Cardiac muscle cell (in vitro differentiated cells and primary cell): ENCODE measurements at regions not wholly inside any gene's neighbourhood (a gene's known extent, or its start where the extent isn't known, plus 50 kb on each side); places are given as distances from the start of the nearest gene placed in this dataset.

Experiments used
- DNase-seq, 2 donors: peaks; one replicate each; pipeline versions ENCODE4 v3.0.0 to v3.0.0-alpha.2; 2010 to 2017; ENCODE audit warnings: low read depth in 1 of 2, low spot score in 1 of 2
- H3K27ac ChIP-seq: fragments of 200-600 bp; sonication (generic); 2 replicates; pipeline ENCODE4 v1.5.1; 2016
- H3K27me3 ChIP-seq: fragments of 200-600 bp; sonication (generic); 2 replicates; pipeline ENCODE4 v1.6.0; 2016; ENCODE audit warnings: control low read depth
- H3K36me3 ChIP-seq: fragments of 200-600 bp; sonication (generic); 2 replicates; pipeline ENCODE4 v1.5.1; 2016; ENCODE audit warnings: control low read depth
- H3K4me1 ChIP-seq: fragments of 200-600 bp; sonication (generic); 2 replicates; pipeline ENCODE4 v1.8.1; 2017; ENCODE audit warnings: low read depth, mild to moderate bottlenecking, mixed run types
- H3K4me3 ChIP-seq: fragments of 200-600 bp; sonication (generic); 2 replicates; pipeline ENCODE4 v1.5.1; 2016; ENCODE audit warnings: mild to moderate bottlenecking
- H3K9me3 ChIP-seq: fragments of 200-600 bp; sonication (generic); 2 replicates; pipeline ENCODE4 v1.5.1; 2017; ENCODE audit warnings: low read depth, mild to moderate bottlenecking, control low read depth
- CTCF ChIP-seq: IDR thresholded peaks from 2 replicates; pipeline ENCODE4 v1.5.1; 2012; ENCODE audit warnings: low read depth, mild to moderate bottlenecking, low read length

GRCh38 chr2:224180810-224181209 is 141.7 kb upstream of the SERPINE2 start:
- no peak for TF ChIP-seq CTCF
- no peak for DNase-seq
- no peak overlapping the region for H3K4me3 ChIP-seq
- H3K27ac ChIP-seq, result no peak overlapping the region
- H3K9me3 ChIP-seq, result no peaks in the 10 kb centered on the region
- H3K27me3 ChIP-seq, result no peaks in the 10 kb centered on the region
- no peaks in the 10 kb centered on the region for H3K36me3 ChIP-seq
- H3K4me1 ChIP-seq, result no peaks in the 10 kb centered on the region

DNA sequence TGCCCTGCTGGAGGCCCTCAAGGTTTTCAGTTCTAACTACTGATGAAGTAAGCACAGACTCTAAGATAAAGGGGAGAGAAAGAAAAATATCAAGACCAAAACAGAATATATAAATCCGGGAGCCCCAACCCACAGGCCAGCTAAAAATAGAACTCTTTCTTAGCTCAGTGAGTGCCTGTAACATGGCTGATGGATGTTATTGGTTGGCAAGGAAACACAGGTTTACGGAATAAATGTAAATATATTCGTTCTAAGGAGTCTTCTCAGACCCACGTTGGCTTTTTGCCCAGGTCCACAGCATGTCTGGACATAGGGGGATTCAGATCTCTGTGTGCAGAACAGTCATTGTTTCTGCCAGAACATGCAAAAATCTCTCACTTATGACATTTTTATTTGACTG is 139.0 kb upstream of the SERPINE2 start:
- peak in 1 of 2 donors; percentile 63 for DNase-seq
- no peaks in the 10 kb centered on the region for H3K4me1 ChIP-seq
- no peak for TF ChIP-seq CTCF
- H3K27me3 ChIP-seq, result no peaks in the 10 kb centered on the region
- H3K27ac ChIP-seq, result no peak overlapping the region
- H3K9me3 ChIP-seq, result no peaks in the 10 kb centered on the region
- H3K36me3 ChIP-seq, result no peaks in the 10 kb centered on the region
- H3K4me3 ChIP-seq, result no peak overlapping the region

DNA sequence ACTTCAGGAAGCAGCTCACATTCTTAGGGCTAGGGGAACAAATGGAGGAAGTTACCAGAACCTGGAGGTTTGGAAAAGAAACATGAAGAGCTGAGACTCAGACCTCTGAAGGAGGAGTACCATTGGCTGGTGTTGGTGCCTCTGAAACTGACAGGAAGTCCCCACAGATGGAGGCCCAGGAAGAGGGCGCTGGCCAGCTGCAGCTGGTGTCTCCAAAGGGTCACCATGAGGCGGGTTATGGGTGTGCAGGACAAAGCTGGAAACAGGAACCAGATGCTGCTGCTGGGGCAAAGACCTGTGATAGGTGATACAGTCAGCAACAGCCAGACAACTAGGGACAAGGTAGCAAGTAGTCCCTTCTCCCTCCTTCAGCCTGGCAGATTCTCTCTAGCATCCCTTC is 136.5 kb upstream of the SERPINE2 start:
- Histone ChIP-seq H3K27me3 (no peaks in the 10 kb centered on the region), H3K9me3 (no peaks in the 10 kb centered on the region), H3K36me3 (no peaks in the 10 kb centered on the region), H3K27ac (no peak overlapping the region), H3K4me3 (no peak overlapping the region), H3K4me1 (no peaks in the 10 kb centered on the region)
- no peak for TF ChIP-seq CTCF
- DNase-seq, result no peak

DNA sequence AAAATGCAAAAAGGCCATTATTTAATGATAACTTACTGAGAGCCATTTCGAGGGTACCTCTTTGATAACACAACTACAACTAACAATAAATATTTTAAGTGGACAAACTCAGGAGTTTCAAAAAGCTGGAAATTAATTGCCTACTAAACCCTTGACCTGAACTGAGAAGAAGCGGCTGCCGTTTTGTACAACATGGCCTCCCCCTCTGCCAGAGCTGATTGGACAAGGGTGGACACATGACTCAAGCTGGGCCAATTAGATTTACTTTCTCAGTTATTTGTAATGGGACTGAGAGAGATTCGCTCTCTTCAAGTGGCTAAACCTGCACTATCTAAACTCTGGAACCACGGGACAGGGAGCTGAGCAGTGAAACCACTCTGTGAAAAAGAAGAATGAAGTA is 135.9 kb upstream of the SERPINE2 start:
- Histone ChIP-seq H3K36me3 (no peaks in the 10 kb centered on the region), H3K4me1 (no peaks in the 10 kb centered on the region), H3K4me3 (no peak overlapping the region), H3K27ac (no peak overlapping the region), H3K27me3 (no peaks in the 10 kb centered on the region), H3K9me3 (no peaks in the 10 kb centered on the region)
- no peak for TF ChIP-seq CTCF
- DNase-seq, result no peak

- Histone ChIP-seq H3K27me3 (no peaks in the 10 kb centered on the region), H3K27ac (no peak overlapping the region), H3K9me3 (no peaks in the 10 kb centered on the region), H3K4me3 (no peak overlapping the region), H3K36me3 (no peaks in the 10 kb centered on the region), H3K4me1 (no peaks in the 10 kb centered on the region)
- no peak for DNase-seq
- no peak for TF ChIP-seq CTCF
Measured at GRCh38 chr2:224174521-224174920, 135.4 kb upstream of the SERPINE2 start.

- TF ChIP-seq CTCF, result no peak
- Histone ChIP-seq H3K9me3 (no peaks in the 10 kb centered on the region), H3K27me3 (no peaks in the 10 kb centered on the region), H3K4me1 (no peaks in the 10 kb centered on the region), H3K4me3 (no peak overlapping the region), H3K36me3 (no peaks in the 10 kb centered on the region), H3K27ac (no peak overlapping the region)
- no peak for DNase-seq
Measured at GRCh38 chr2:224173933-224174332, 134.8 kb upstream of the SERPINE2 start.
